GM12878 (cell line): ENCODE measurements at regions not wholly inside any gene's neighbourhood (a gene's known extent, or its start where the extent isn't known, plus 50 kb on each side); places are given as distances from the start of the nearest gene placed in this dataset.

Experiments used
- ATAC-seq: fragments of 200-7000 bp; cut with Tn5 transposase; 3 replicates; pipeline ENCODE4 v1.9.1; 2020; ENCODE audit warnings: mild to moderate bottlenecking, moderate library complexity
- BruUV-seq: library from RNA; stranded (reverse); fragments of 400-500 nt; replicated peaks from 2 replicates; lab custom pipeline; 2021; lab: Mats Ljungman, UMichigan
- CTCF ChIA-PET: fragments of 300-600 bp; sonication (Branson Sonifier 250); formaldehyde crosslinking; extraction: SDS; loops from one replicate; lab custom pipeline; 2021; ENCODE audit warnings: inconsistent platforms; lab: Yijun Ruan, JAX
- POLR2A ChIA-PET: fragments of 350-600 bp; formaldehyde crosslinking; extraction: SDS; loops from one replicate; lab custom pipeline; 2021; ENCODE audit warnings: inconsistent platforms; lab: Charles Lee
- RAD21 ChIA-PET: fragments of 300-600 bp; sonication (Branson Sonifier 250); formaldehyde crosslinking; loops from one replicate; lab custom pipeline; 2023; ENCODE audit warnings: antibody characterized with exemption; ENCODE audit not compliant: unreplicated experiment; lab: Charles Lee
- SMC1A ChIA-PET: fragments of 300-600 bp; sonication (Branson Sonifier 250); formaldehyde crosslinking; loops from one replicate; lab custom pipeline; 2023; ENCODE audit not compliant: unreplicated experiment, uncharacterized antibody; lab: Charles Lee
- DNase-seq: peaks from one replicate; pipeline ENCODE4 v3.0.0-alpha.2; 2011; ENCODE audit warnings: low read depth, low spot score
- FAIRE-seq: peaks from 3 replicates; lab custom pipeline; 2011; peaks lifted over from hg19 to GRCh38; lab: Jason Lieb, UNC
- H2AFZ ChIP-seq: 2 replicates; pipeline ENCODE4 v1.6.0; 2011; ENCODE audit warnings: low read depth, low read length, control low read depth; ENCODE audit not compliant: control insufficient read depth
- H3K27ac ChIP-seq: 2 replicates; pipeline ENCODE4 v1.5.1; 2011; ENCODE audit warnings: control low read depth; ENCODE audit not compliant: control insufficient read depth, insufficient read depth
- H3K27me3 ChIP-seq, 2 experiments: replicated peaks in 1 of 2; 2 replicates each; pipeline versions ENCODE4 v1.6.0 to v1.6.1; 2011; ENCODE audit warnings: low read length in 1 of 2; ENCODE audit not compliant: control insufficient read depth in 2 of 2, insufficient read depth in 2 of 2
- H3K36me3 ChIP-seq, 2 experiments: 2 replicates each; pipeline ENCODE4 v1.5.1; 2011; ENCODE audit warnings: low read length in 1 of 2; ENCODE audit not compliant: control insufficient read depth in 2 of 2, insufficient read depth in 2 of 2
- H3K4me1 ChIP-seq: 2 replicates; pipeline ENCODE4 v1.6.1; 2011; ENCODE audit warnings: mild to moderate bottlenecking, low read length, moderate library complexity, mixed read lengths; ENCODE audit not compliant: control insufficient read depth, insufficient read depth
- H3K4me2 ChIP-seq: 2 replicates; pipeline ENCODE4 v1.6.0; 2011; ENCODE audit warnings: control low read depth; ENCODE audit not compliant: control insufficient read depth, insufficient read depth
- H3K4me3 ChIP-seq: fragments of 200-600 bp; sonication (generic); 2 replicates; pipeline ENCODE4 v1.5.1; 2016
- H3K79me2 ChIP-seq: 2 replicates; pipeline ENCODE4 v1.6.0; 2011; ENCODE audit warnings: low read length; ENCODE audit not compliant: control insufficient read depth, insufficient read depth
- H3K9ac ChIP-seq: 2 replicates; pipeline ENCODE4 v1.8.0; 2011; ENCODE audit warnings: low read length, control low read depth, mixed read lengths; ENCODE audit not compliant: control insufficient read depth, insufficient read depth
- H3K9me3 ChIP-seq: replicated peaks from 3 replicates; pipeline ENCODE4 v1.5.1; 2011; ENCODE audit warnings: mild to moderate bottlenecking, low read length; ENCODE audit not compliant: control insufficient read depth, insufficient read depth
- H4K20me1 ChIP-seq: 2 replicates; pipeline ENCODE4 v1.6.0; 2011; ENCODE audit not compliant: control insufficient read depth, insufficient read depth
- ESRRA ChIP-seq: IDR thresholded peaks from 2 replicates; pipeline ENCODE4 v1.6.1; 2012; ENCODE audit warnings: mild to moderate bottlenecking, low read length, improper control_type of control experiment
- NR2C2 ChIP-seq: IDR thresholded peaks from 2 replicates; pipeline ENCODE4 v1.6.1; 2011; ENCODE audit warnings: borderline replicate concordance, low read depth; ENCODE audit not compliant: control insufficient read depth, insufficient read length
- RELB ChIP-seq: fragments of 450-650 bp; IDR thresholded peaks from 2 replicates; pipeline ENCODE4 v1.6.1; 2017; ENCODE audit warnings: low read depth, mild to moderate bottlenecking, moderate library complexity
- SREBF2 ChIP-seq: IDR thresholded peaks from 2 replicates; pipeline ENCODE4 v1.6.1; 2012; ENCODE audit warnings: mild to moderate bottlenecking, low read length
- STAT3 ChIP-seq: IDR thresholded peaks from 2 replicates; pipeline ENCODE4 v1.6.1; 2011; ENCODE audit warnings: low read depth, low read length, improper control_type of control experiment
- ZBTB11 ChIP-seq: fragments of 450-650 bp; formaldehyde crosslinking; IDR thresholded peaks from 2 replicates; pipeline ENCODE4 v1.5.0; 2022; ENCODE audit warnings: mild to moderate bottlenecking, missing genetic modification characterization
- ZBTB33 ChIP-seq: fragments of 450-650 bp; IDR thresholded peaks from 2 replicates; pipeline ENCODE4 v1.6.1; 2017; ENCODE audit warnings: mild to moderate bottlenecking
- ZNF217 ChIP-seq: fragments of 450-650 bp; IDR thresholded peaks from 2 replicates; pipeline ENCODE4 v1.6.1; 2017; ENCODE audit warnings: antibody characterized with exemption, mild to moderate bottlenecking
- WGBS: methylation state at CpG from one replicate; pipeline ENCODE4 v1.1.6; 2016; ENCODE audit warnings: low lambda C conversion rate; ENCODE audit not compliant: insufficient replicate concordance, insufficient coverage; ENCODE audit errors: missing lambda C conversion rate; 5-methylcytosine and 5-hydroxymethylcytosine counted together
- in situ Hi-C: fragments of 300-500 bp; cut with MboI; formaldehyde crosslinking; loops from 9 replicates; pipeline ENCODE4 v1.14.3; 2018; ENCODE audit warnings: mixed read lengths
- intact Hi-C: fragments of 100-400 bp; cut with micrococcal nuclease; formaldehyde crosslinking; loops from one replicate; pipeline ENCODE4 v1.14.2; 2022; ENCODE audit not compliant: unreplicated experiment

- TF ChIP-seq ZBTB11 (CRISPR knock-in tag) (no peak), NR2C2 (no peak), ESRRA (no peak), SREBF2 (no peak), ZNF217 (no peak), RELB (no peak)
Observed at GRCh38 chr11:15871904-15872626, 484.3 kb downstream of the SOX6 start (continued).

GRCh38 chr11:15873501-15873900, 482.8 kb downstream of the SOX6 start:
- ChIA-PET SMC1A (no interaction called here), RAD21 (no interaction called here), POLR2A (no interaction called here)

More at GRCh38 chr11:15873501-15873900, 482.8 kb downstream of the SOX6 start:
- H3K79me2 ChIP-seq, result no peaks in the 10 kb centered on the region
- no TSS peak for BruUV-seq
- no peak overlapping the region for H3K4me2 ChIP-seq
- no peaks in the 10 kb centered on the region for H3K9me3 ChIP-seq
- no peak overlapping the region for H2AFZ ChIP-seq
- H3K36me3 ChIP-seq, result no peaks in the 10 kb centered on the region
- in situ Hi-C loops, result no loop called here
- H3K9ac ChIP-seq, result no peak overlapping the region
- intact Hi-C loops, result no loop called here
- H3K27ac ChIP-seq, result no peak overlapping the region
- DNase-seq (no peak), ATAC-seq (no peak), FAIRE-seq (no peak)
- no peak for TF ChIP-seq ZBTB33
- no peak for TF ChIP-seq STAT3
- no peaks in the 10 kb centered on the region; a peak in 1 of 4 replicates for H3K27me3 ChIP-seq
- H4K20me1 ChIP-seq, result no peaks in the 10 kb centered on the region
- WGBS, result 0% methylated on average over 1 of the region's 1 CpG
- no peaks in the 10 kb centered on the region for H3K4me1 ChIP-seq
- CTCF ChIA-PET, result no interaction called here
- no peak overlapping the region for H3K4me3 ChIP-seq
